ENCODE measurements at regions not wholly inside any gene's neighbourhood (a gene's known extent, or its start where the extent isn't known, plus 50 kb on each side); places are given as distances from the start of the nearest gene placed in this dataset.
"Not testable (repeated sequence)": the region's sequence is repeated elsewhere in the genome, so short reads cannot be mapped to it uniquely, and the experiment has no call there.

DNA sequence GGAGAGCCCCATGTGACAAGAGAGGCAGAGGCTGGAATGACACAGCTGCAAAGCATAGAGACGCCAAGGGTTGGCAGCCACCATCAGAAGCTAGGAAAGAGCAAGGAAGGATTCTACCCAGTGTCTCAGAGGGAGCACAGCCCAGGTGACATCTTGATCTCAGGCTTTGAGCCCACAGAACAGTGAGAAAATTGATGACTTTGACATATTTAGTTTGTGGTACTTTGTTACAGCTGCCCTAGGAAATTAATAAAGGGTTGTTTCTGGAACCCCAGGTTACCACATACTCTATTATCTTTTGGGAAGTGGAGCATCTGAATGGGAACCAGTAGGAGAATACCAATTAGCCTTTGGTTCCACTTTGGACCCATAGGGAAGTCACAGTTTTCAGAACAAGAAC, 231.7 kb downstream of the ZNF621 start:
- no peak for DNase-seq

- not testable (repeated sequence) for DNase-seq
Observed at GRCh38 chr3:40762771-40763170, 238.0 kb downstream of the ZNF621 start.

DNA sequence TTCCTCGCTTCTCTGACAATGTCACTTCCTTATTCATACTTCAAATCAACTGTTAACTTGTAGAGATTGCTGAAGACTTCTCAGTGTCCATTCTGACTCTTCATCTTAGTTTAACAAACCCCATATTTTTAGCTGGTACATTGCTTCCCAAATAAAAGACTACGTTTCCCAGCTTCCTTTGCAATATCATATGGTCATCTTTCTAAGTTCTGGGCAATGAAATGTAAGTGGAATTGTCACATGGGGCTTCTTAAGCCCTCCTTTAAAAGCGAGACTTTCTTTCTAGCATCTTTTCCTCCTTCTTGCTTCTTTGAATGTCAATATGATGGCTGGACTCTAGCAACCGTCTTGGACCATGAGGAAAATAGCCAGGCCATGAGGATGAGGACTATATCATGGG, 239.0 kb downstream of the ZNF621 start:
- DNase-seq: no peak

GRCh38 chr3:40764747-40765146, 240.0 kb downstream of the ZNF621 start:
- DNase-seq: no peak

DNA sequence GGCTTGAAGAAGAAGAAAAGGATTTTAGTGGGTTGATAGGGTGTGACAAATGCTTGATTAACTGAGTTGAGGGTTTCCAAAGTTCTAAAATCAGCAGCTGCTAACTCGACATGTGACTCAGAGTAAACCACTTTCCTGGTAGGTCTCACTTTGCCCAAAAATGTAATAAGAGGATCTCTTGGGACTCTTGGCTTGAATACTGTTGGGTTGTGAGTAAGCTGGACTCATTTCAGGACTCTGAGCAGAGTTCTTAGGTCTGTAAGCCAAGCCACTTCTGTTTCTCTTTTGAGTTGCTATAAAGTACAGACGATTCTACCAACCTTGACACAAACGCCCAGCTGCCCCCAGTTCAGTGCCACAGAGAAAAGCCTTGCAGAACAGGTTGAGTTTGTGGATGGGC, 241.1 kb downstream of the ZNF621 start:
- no peak for DNase-seq

- no peak for DNase-seq
Observed at GRCh38 chr3:40766396-40766795, 241.6 kb downstream of the ZNF621 start.

DNA sequence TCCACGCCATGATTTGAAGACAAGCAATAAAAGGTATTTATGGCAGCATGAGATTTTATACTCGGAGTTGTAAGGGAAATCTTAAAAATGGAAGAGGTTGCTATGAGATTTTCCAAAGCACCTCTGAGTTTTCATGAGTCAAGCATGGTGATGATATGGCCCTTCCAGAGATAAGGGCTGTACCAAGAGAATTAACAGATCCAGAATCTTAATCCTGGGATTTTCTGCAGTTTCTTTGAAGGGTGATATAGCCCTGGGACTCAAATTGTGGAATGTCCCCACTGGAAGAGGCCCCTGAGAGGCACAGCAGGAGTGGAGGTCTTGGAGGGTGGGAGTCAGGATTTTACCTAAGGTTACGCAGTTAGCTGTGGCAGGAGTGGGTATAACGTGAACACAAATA, 243.3 kb downstream of the ZNF621 start:
- no peak for DNase-seq

- DNase-seq: no peak
Observed at GRCh38 chr3:40768536-40768935, 243.8 kb downstream of the ZNF621 start.

DNA sequence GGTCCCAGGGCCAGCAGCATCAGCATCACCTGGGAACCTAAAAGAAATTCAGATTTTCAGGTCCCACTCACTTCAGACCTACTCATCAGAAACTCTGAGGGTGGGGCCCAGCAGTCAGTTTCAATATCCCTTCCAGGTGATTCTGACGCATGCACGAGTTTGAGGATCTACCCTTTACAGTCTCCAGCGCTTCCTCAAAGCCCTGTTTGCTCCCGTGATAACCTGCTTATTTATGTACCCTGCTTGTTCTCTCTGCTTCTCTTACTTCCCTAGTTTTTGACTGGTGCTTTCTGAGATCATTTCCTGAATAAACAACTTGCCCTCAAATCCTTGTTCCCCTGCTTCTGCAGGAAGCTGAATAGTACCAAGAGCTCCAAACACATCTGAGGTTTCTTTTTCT, 245.3 kb downstream of the ZNF621 start:
- DNase-seq: no peak

DNA sequence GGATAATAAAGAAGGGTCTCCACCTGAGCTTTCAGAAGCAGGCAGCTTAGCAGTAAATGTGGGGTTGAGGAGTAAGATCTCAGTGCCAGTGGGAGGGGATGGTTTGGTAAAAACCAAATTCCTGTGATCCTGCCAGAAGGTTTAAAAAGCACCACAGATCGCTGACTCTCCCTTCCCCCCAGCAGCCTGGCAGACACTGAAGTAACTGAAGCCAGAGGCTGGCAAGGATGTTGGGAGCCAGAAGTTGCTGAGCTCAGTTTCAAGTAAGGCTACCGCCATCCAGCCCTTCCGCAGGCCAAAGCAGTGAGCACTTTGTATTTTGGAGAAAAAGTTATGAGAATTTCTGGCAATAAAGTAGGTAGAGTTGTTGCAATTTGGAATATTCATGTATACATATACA, 246.4 kb downstream of the ZNF621 start:
- DNase-seq: no peak

DNA sequence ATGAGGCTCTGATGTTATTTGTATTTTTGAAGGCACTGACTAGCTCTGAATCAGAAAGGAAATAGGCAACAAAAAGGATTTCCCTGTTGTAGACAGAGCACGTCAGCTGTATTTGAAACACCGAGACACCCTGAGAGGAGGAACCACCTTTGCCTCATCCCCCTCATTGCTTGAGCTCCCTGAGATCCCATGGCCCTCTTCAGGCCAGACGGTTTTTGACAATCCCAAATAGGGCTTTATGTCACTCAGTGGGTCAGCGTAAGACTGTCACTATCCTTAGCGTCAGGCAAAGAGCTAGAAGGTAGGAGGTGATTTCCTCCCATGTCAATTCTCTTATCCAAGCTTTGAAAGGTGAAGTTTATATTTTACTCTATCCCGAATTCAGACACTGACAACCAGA, 254.3 kb downstream of the ZNF621 start:
- DNase-seq: no peak

GRCh38 chr3:40780291-40780924, 255.6 kb downstream of the ZNF621 start:
- DNase-seq: no peak

GRCh38 chr3:40780925-40781406, 256.2 kb downstream of the ZNF621 start:
- no peak for DNase-seq

DNA sequence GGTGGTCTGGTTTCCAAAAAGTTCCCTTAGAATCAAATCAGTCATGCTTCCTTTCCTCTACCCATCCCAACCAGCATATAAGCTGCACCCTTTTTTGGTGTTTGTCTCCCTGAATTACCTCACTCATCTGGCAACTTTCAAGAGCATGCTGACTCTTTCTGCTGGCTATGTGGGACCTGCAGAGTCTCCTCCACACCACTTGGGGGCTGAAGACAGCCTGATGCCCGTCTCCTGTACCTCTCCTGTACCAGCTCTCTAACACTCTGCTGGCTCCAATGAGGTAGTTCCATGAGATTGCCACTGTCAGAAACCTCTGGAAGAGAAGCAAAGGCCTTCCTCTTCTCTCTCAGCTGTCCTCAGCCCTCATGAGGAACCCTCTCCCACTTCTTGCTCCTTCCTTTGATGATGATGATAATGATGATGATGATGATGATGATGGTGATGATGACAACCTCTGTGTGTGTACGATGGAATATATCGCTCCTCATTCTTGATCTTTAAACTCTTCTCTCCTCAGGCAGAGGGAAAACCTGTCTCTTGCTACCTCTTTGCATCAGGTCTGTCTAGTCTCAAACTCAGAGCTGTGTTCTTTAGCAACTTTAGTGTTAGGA, 257.5 kb downstream of the ZNF621 start:
- DNase-seq: no peak

DNA sequence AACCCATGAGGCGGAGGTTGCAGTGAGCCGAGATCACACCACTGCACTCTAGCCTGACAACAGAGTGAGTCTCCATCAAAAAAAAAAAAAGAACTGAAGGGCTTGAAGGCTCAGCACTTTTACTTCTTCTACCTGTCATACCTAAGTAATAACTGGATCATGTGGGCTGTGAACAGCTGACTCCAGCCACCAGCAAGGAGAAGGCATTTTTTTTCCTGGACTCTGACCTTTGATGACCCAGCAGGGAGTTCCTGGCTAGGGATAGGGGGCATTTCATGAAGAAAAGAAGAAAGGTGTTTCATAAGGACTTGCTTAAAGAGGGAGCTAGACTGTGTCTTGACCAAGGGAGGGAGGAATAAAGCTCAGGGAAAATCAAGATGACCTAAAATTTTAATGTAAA, 266.0 kb downstream of the ZNF621 start:
- no peak for DNase-seq

GRCh38 chr3:40793730-40794129, 269.0 kb downstream of the ZNF621 start:
- no peak for DNase-seq

GRCh38 chr3:40800343-40800742, 275.6 kb downstream of the ZNF621 start:
- DNase-seq: no peak

DNA sequence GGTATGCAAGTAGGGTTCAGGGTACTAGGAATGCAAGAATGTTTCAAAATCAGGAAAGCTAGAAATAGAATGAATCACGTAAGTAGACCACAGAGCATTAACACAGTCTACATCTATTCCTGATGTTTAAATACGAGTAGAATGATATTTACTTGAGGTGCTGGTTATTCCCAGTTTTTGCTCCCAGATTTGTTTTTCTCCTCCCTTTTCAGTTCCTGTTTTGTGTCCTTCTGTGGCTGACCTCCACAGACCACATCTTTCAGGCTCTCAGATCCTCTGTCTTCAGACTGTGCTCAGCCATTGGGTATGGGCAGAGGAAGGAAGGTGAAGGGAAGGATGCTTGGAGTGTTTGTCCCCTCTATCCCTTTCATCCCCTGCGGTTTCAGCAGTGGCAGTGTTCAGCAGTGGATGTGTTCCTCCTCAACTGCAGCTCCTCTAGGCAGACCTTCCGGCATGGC, 276.6 kb downstream of the ZNF621 start:
- DNase-seq: no peak

DNA sequence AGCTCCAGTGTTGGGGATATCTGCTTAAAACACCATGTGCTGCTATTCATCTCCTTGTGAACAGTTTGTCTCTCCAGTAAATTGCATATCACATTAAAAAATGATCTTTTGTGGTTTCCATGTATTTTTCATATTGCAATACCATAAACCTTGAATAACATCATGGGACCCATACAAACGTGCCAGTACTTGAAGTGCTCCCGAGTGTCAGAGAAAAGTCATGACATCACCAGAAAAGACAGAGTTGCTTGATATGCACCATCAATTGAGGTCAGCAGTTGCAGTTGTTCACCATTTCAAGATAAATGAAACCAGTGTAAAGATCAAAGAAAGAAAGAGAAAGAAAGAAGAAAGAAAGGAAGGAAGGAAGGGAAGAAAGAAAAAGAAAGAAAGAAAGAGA, 278.6 kb downstream of the ZNF621 start:
- DNase-seq: no peak

DNA sequence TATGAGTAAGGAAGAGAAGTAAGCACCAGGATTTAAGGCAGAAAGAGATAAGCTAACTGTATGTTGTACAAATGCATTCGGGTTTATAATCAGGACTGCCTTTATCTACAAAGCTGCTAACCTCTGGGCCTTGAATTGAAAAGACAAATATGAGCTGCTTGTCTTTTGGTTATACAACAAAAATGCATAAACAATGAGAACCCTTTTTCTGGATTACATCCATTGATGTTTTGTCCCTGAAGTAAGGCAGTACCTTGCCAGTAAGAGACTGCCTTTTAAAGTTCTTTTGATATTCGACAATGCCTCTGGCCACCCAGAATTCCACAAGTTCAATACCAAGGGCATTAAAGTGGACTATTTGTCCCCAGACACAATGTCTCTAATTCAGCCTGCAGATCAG, 280.7 kb downstream of the ZNF621 start:
- DNase-seq: no peak

DNA sequence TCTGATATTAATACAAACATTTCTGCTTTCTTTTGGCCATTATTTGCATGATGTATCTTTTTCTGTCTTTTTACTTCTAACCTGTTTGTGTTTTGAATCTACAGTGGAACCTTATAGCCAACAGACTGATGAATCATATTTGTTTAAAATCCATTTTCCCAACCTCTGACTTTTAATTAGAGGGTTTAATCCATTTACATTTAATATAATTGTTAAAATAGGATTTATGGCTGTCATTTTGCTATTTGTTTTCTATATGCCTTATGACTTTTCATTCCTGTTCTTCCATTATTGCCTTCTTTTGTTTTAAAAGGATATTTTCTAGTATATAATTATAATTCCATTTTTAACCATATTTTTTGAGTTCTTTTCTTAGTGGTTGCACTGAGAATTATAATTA, 286.1 kb downstream of the ZNF621 start:
- no peak for DNase-seq

- DNase-seq: no peak
Observed at GRCh38 chr3:40817017-40817416, 292.3 kb downstream of the ZNF621 start.

DNA sequence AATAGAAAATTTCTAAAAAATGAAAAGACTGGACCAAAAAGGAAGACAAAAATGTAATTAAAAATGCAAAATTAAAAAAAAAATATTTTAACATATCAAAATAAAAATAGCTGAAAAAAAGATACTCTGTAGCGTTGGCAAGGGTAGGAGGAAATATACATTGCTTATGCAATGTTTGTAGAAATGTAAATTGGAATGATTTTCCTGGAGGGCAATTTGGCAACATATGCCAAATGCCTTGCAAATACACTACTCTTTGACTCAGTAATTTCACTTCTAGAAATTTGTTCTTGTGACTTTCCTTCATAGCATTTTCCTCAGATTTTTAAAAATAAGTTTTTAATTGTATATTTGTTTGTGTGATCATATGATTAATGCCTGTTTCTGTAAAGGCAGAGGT, 296.6 kb downstream of the ZNF621 start:
- DNase-seq: no peak

- DNase-seq: no peak
Observed at GRCh38 chr3:40827226-40827625, 302.5 kb downstream of the ZNF621 start.

Data from CD4-positive, alpha-beta T cell treated with Interleukin-17A for 1 hour (primary cell).